Mesodermal cell (in vitro differentiated cells): ENCODE measurements at regions not wholly inside any gene's neighbourhood (a gene's known extent, or its start where the extent isn't known, plus 50 kb on each side); places are given as distances from the start of the nearest gene placed in this dataset.
A peak's percentile ranks its signal among the peaks of the same experiment; 100 is the strongest.

ENCODE experiments used
- H3K27ac ChIP-seq: 2 replicates; pipeline ENCODE4 v1.7.0; 2013; ENCODE audit warnings: mild to moderate bottlenecking, low read depth, low read length, moderate library complexity; ENCODE audit not compliant: severe bottlenecking
- H3K36me3 ChIP-seq: 2 replicates; pipeline ENCODE4 v1.7.1; 2013; ENCODE audit warnings: mild to moderate bottlenecking, low read length, moderate library complexity; ENCODE audit not compliant: control insufficient read depth, insufficient read depth
- H3K4me1 ChIP-seq: one replicate; pipeline ENCODE4 v1.7.1; 2013; ENCODE audit warnings: mild to moderate bottlenecking, low read length; ENCODE audit not compliant: insufficient read depth, control insufficient read depth, poor library complexity, severe bottlenecking
- H3K4me3 ChIP-seq: 2 replicates; pipeline ENCODE4 v1.7.0; 2013; ENCODE audit warnings: low read length, control low read depth, mild to moderate bottlenecking; ENCODE audit not compliant: insufficient read depth, poor library complexity, severe bottlenecking; ENCODE audit errors: extremely low read depth
- H3K9me3 ChIP-seq: 2 replicates; pipeline ENCODE4 v1.7.1; 2013; ENCODE audit warnings: mild to moderate bottlenecking, low read length, moderate library complexity; ENCODE audit not compliant: control insufficient read depth
- WGBS, 2 experiments: methylation state at CpG; one replicate each; pipeline ENCODE4 v1.1.5; 2013; ENCODE audit warnings: missing lambda C conversion rate in 2 of 2; ENCODE audit not compliant: insufficient coverage in 2 of 2; 5-methylcytosine and 5-hydroxymethylcytosine counted together

- WGBS, 2 experiments: 83 to 100% methylated on average over 1 of the region's 2 CpGs
- Histone ChIP-seq H3K27ac (no peak overlapping the region), H3K36me3 (no peaks in the 10 kb centered on the region), H3K9me3 (no peaks in the 10 kb centered on the region), H3K4me1 (no peaks in the 10 kb centered on the region), H3K4me3 (no peak overlapping the region)
These were observed 158.6 kb downstream of the TRAM1L1 start for GRCh38 chr4:116926631-116927295.

DNA sequence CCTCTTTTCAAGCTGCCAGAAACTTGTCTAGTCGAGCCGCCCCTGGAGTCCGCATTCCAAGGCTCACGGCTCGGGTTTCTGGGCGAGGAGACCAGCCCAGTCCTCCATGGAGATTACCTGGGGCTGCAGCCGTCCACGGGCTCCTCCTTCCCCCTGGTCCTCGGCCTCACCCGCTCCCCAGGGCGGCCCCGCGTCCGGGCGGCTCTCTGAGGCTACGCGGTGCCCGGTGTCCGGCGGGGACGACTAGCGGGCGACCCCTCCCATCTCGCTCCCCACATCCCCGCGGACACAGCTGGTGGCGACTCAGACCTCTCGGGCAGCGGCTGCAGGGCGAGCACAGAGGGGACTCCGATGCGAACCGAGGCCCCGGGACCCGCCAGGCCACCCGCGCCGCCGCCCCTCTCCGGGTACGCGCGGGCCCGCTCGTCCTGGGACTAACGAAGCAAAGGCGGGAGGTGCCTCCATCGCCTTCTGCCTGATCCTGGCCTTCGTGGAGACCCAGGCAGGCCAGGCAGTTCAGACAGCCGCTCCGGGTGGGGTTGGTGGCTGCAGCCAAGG, 159.4 kb downstream of the TRAM1L1 start:
- no peaks in the 10 kb centered on the region for H3K36me3 ChIP-seq
- WGBS, 2 experiments: 2 to 5% methylated on average over 30 to 37 of the region's 51 CpGs
- H3K4me1 ChIP-seq: no peaks in the 10 kb centered on the region
- peak overlapping the region; percentile 45 for H3K4me3 ChIP-seq
- H3K9me3 ChIP-seq: no peaks in the 10 kb centered on the region
- H3K27ac ChIP-seq: no peak overlapping the region

DNA sequence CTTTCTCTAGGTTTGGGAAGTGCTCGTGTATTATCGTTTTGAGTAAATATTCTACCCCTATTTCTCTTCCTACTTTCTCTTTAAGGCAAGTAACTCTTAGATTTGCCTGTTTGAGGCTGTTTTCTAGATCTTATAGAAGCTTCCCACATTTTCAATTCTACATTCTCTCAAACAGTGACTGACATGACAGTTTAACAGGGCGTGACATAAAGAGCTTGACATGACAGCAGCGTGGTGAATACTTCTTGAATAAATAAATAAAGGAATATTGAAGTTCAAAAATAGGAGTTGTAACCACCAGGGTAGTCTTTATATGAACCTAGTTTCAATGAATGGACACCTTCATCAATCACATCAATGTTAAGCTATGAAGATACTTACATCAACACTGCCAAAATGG, 162.0 kb downstream of the TRAM1L1 start:
- H3K9me3 ChIP-seq: no peaks in the 10 kb centered on the region
- no peaks in the 10 kb centered on the region for H3K4me1 ChIP-seq
- no peaks in the 10 kb centered on the region for H3K36me3 ChIP-seq
- H3K4me3 ChIP-seq: no peak overlapping the region
- no CpG with 5 or more reads among the region's 4 CpGs for WGBS, 2 experiments
- no peak overlapping the region for H3K27ac ChIP-seq

GRCh38 chr4:116913451-116913850, 171.9 kb downstream of the TRAM1L1 start:
- Histone ChIP-seq H3K27ac (no peak overlapping the region), H3K9me3 (no peaks in the 10 kb centered on the region), H3K4me1 (no peaks in the 10 kb centered on the region), H3K4me3 (no peak overlapping the region), H3K36me3 (no peaks in the 10 kb centered on the region)
- WGBS, 2 experiments: 60 to 83% methylated on average over 1 of the region's 1 CpG

- H3K27ac ChIP-seq: no peak overlapping the region
- WGBS, 2 experiments: 80 to 83% methylated on average over 1 of the region's 2 CpGs
- no peaks in the 10 kb centered on the region for H3K4me1 ChIP-seq
- H3K36me3 ChIP-seq: no peaks in the 10 kb centered on the region
- no peak overlapping the region for H3K4me3 ChIP-seq
- H3K9me3 ChIP-seq: no peaks in the 10 kb centered on the region
These were observed 178.6 kb downstream of the TRAM1L1 start for GRCh38 chr4:116906758-116907157.

DNA sequence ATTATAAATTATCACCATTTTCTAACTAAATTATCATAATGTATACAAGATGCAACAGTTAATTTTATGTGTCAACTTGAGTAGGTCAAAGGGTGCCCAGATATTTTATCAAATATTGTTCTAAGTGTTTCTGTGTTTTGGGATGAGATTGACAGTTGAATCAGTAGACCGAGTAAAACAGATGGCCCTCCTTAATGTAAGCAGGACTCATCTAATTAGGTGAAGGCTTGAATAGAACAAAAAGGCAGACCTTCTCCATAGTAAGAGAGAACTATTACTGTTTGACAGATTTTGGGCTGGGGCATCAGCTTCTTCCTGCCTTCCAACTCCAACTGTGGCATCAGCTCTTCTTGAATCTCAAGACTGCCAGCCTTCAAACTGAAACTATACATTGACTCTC, 185.8 kb downstream of the TRAM1L1 start:
- H3K36me3 ChIP-seq: no peaks in the 10 kb centered on the region
- H3K4me1 ChIP-seq: no peaks in the 10 kb centered on the region
- 88 to 100% methylated on average over 1 of the region's 1 CpG for WGBS, 2 experiments
- H3K4me3 ChIP-seq: no peak overlapping the region
- no peaks in the 10 kb centered on the region for H3K9me3 ChIP-seq
- no peak overlapping the region for H3K27ac ChIP-seq

DNA sequence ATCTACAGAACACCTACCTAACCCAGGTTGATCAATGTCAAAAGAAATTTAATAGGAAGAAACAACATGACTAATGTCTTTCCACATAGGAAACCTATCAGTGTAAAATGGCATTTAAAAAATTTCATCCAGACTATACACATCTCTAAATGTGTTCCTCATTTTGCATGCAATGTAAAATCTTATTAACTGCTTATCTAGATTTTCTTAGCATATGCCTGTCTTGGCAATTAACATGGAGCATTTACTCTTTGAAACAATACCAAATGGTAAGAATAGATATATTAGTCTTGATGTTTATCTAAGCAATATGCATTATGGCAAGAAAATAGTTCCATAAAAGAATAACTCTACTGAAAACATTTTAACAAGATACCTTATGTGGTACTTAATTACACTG, 199.8 kb downstream of the TRAM1L1 start:
- no peaks in the 10 kb centered on the region for H3K9me3 ChIP-seq
- H3K4me1 ChIP-seq: no peaks in the 10 kb centered on the region
- H3K27ac ChIP-seq: no peak overlapping the region
- H3K36me3 ChIP-seq: no peaks in the 10 kb centered on the region
- H3K4me3 ChIP-seq: no peak overlapping the region

- Histone ChIP-seq H3K4me1 (no peaks in the 10 kb centered on the region), H3K36me3 (no peaks in the 10 kb centered on the region), H3K9me3 (no peaks in the 10 kb centered on the region), H3K4me3 (no peak overlapping the region), H3K27ac (no peak overlapping the region)
- no CpG with 5 or more reads among the region's 3 CpGs for WGBS, 2 experiments
These were observed 202.9 kb downstream of the TRAM1L1 start for GRCh38 chr4:116882503-116882902.

- no peaks in the 10 kb centered on the region for H3K4me1 ChIP-seq
- H3K4me3 ChIP-seq: no peak overlapping the region
- H3K9me3 ChIP-seq: no peaks in the 10 kb centered on the region
- no CpG with 5 or more reads among the region's 1 CpG for WGBS, 2 experiments
- H3K36me3 ChIP-seq: no peaks in the 10 kb centered on the region
- H3K27ac ChIP-seq: no peak overlapping the region
These were observed 204.3 kb downstream of the TRAM1L1 start for GRCh38 chr4:116881077-116881476.

- no peaks in the 10 kb centered on the region for H3K36me3 ChIP-seq
- no CpG with 5 or more reads among the region's 1 CpG for WGBS, 2 experiments
- H3K9me3 ChIP-seq: no peaks in the 10 kb centered on the region
- H3K4me3 ChIP-seq: no peak overlapping the region
- no peaks in the 10 kb centered on the region for H3K4me1 ChIP-seq
- H3K27ac ChIP-seq: no peak overlapping the region
These were observed 204.8 kb downstream of the TRAM1L1 start for GRCh38 chr4:116880625-116881024.

- H3K36me3 ChIP-seq: no peaks in the 10 kb centered on the region
- H3K9me3 ChIP-seq: no peaks in the 10 kb centered on the region
- no peaks in the 10 kb centered on the region for H3K4me1 ChIP-seq
- H3K27ac ChIP-seq: no peak overlapping the region
- H3K4me3 ChIP-seq: no peak overlapping the region
These were observed 207.1 kb downstream of the TRAM1L1 start for GRCh38 chr4:116878280-116878679.
